AG10803 (cell line): ENCODE measurements at regions not wholly inside any gene's neighbourhood (a gene's known extent, or its start where the extent isn't known, plus 50 kb on each side); places are given as distances from the start of the nearest gene placed in this dataset.

Source experiments
- DNase-seq: peaks from one replicate; pipeline ENCODE4 v3.0.0; 2010; ENCODE audit warnings: low read depth
- H3K4me3 ChIP-seq: 2 replicates; pipeline ENCODE4 v1.5.1; 2011; ENCODE audit warnings: mild to moderate bottlenecking, low read length, control low read depth
- TF ChIP-seq, protein P1 (sequence below): conservative IDR thresholded peaks from 2 replicates; pipeline ENCODE4 v1.5.1; 2011; ENCODE audit warnings: mild to moderate bottlenecking, low read length, control low read depth, inconsistent platforms

DNA sequence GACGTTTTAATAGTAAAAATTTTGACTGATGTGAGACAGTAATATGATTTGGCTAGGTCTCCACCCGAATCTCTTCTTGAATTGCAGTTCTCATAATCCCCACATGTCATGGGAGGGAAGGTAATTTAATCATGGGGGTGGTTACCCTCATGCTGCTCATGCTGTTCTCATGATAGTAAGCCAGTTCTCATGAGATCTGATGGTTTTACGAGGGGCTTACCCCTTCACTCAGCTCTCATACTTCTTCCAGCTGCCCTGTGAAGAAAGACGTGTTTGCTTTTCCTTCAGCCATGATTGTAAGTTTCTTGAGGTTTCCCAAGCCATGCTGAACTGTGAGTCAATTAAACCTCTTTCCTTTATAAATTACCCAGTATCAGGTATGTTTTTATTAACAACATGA lies 327.0 kb upstream of the CDH7 start:
- TF ChIP-seq, protein P1, sequence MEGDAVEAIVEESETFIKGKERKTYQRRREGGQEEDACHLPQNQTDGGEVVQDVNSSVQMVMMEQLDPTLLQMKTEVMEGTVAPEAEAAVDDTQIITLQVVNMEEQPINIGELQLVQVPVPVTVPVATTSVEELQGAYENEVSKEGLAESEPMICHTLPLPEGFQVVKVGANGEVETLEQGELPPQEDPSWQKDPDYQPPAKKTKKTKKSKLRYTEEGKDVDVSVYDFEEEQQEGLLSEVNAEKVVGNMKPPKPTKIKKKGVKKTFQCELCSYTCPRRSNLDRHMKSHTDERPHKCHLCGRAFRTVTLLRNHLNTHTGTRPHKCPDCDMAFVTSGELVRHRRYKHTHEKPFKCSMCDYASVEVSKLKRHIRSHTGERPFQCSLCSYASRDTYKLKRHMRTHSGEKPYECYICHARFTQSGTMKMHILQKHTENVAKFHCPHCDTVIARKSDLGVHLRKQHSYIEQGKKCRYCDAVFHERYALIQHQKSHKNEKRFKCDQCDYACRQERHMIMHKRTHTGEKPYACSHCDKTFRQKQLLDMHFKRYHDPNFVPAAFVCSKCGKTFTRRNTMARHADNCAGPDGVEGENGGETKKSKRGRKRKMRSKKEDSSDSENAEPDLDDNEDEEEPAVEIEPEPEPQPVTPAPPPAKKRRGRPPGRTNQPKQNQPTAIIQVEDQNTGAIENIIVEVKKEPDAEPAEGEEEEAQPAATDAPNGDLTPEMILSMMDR = no peak
- DNase-seq = no peak
- H3K4me3 ChIP-seq = no peak overlapping the region

DNA sequence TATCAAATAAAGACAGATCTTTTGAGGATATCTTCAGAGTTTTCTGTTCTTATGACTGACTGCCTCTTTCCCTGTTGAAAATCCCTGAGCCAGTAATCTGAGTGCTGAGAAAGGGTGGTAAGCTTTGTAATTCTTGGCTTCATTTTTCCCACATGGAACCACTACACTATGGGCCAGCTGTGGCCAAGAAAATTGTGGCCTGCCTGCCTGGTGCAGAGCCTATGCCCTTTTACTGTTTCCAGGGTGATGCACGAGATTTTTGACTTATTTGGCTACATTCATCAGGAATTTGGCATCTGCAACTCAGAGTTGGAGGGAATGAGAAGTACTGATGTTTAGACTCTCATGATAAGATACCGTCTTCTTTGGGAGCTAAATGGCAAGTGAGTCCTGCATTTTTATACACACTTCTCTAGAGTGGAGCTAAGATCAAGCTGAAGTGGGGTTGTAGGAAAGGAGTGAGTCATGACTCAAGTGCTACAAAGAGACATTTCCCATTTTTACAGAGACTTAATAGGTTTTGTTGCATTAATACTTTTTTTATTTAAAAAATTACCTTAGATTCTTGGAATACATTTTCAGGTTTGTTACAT lies 328.2 kb upstream of the CDH7 start:
- TF ChIP-seq, protein P1 = no peak
- no peak overlapping the region for H3K4me3 ChIP-seq
- DNase-seq = no peak

DNA sequence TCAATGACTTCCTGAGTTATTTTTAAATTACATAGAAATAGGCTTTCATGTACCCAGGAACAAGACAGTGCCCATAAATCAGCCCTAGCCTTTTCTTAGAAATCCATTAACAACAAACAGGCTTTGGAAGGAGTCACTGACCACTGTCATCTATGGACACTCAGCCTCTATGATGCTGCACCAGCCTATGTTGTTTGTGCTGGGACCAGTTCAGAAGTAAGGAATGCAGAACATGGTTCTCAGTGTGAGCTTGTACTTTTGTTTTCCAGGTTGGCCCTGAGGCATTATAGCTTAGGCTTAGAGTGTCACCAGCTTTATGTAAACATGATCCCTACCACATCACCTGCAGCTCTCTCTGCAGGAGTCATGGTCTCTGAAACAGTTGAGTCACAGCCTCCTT lies 335.7 kb upstream of the CDH7 start:
- no peak overlapping the region for H3K4me3 ChIP-seq
- DNase-seq = no peak
- TF ChIP-seq, protein P1 = no peak

DNA sequence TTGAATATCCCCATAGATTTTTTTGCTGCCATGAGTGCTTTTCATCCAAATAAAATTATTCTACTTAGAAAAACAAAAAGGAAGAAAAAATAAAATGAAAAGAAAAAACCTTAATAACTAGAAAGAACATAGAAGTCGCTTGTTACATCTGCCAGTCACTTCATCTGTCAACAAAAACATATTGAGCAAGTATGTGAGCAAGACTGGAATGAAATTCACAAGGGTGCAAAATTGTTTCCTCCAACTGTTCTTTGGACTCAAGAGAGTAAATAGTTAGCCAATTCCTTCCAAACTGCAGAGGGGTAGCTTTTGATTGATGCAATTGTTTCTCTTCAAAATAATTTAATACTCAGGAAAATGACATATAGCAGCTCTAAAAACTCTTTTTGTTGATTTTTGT lies 336.3 kb upstream of the CDH7 start:
- DNase-seq = no peak
- TF ChIP-seq, protein P1 = no peak
- H3K4me3 ChIP-seq = no peak overlapping the region

DNA sequence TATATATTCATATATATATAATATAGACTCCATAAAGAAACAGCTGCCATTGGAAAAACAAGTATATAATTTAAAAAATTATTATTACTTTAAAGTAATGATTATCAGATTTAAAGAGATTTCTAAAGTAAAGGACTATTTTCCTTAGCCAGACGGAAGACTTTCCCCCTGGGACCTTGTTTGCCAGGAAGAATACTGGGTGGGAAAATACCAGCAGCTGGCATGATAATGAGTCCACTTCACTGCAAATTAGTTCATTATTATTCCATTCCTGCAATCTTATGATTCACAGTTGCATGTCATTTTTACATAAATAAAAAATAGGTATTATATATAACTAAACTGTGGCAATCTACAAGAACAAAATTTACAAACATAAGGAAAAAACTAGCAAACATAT lies 339.8 kb upstream of the CDH7 start:
- H3K4me3 ChIP-seq = no peak overlapping the region
- TF ChIP-seq, protein P1 = no peak
- no peak for DNase-seq

DNA sequence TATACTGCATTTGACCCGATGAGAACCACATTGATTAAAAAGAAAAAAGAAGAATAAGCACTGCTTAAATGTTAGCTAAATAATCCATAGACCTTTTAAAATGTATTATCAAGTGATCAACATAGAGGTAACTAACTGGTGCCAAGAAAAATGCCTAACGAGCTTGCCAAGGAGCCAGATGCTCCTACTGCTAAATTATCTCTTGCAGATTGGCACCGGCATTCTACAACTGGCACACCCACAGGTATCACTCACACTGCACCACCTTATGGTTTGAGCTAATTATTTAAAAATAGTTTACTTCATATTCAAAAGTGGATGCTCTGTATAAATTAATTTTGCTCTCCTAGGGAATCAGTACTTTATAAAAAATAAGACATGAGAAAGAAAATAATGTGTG lies 341.6 kb upstream of the CDH7 start:
- no peak for DNase-seq

DNA sequence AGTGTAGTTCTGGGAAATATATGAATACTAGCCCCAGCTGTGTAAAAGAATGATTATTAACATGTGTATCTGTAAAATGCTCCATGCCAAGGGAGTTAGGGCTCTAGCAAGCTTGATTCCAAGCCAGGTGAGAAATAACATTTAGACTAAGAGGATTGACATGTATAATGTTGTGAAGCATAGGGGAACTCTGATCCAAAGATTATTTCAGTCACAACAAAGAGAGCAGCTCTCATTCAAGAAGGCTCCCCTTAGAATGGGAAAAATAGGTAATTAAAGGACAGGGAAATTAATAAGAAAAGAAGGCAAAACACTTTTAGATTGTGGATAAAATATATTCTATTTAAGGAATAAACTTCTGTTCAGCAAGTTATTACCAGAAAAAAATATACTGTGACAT lies 347.3 kb upstream of the CDH7 start:
- no peak overlapping the region for H3K4me3 ChIP-seq
- no peak for DNase-seq
- TF ChIP-seq, protein P1 = no peak

More for the DNA sequence above, 341.6 kb upstream of the CDH7 start:
- TF ChIP-seq, protein P1 = no peak
- H3K4me3 ChIP-seq = no peak overlapping the region
